Neural cell (in vitro differentiated cells): ENCODE measurements at regions not wholly inside any gene's neighbourhood (a gene's known extent, or its start where the extent isn't known, plus 50 kb on each side); places are given as distances from the start of the nearest gene placed in this dataset.
"Not testable (repeated sequence)": the region's sequence is repeated elsewhere in the genome, so short reads cannot be mapped to it uniquely, and the experiment has no call there.

Experiments
- H2AFZ ChIP-seq: fragments of 200-600, 300-800 bp; sonication (generic), shearing (Covaris generic); 2 replicates; pipeline ENCODE4 v1.6.0; 2014; ENCODE audit warnings: low read depth, mild to moderate bottlenecking, antibody characterized with exemption, low read length, moderate library complexity
- H3F3A ChIP-seq: fragments of 200-600 bp; shearing (Covaris generic); 2 replicates; pipeline ENCODE4 v1.6.1; 2016; ENCODE audit warnings: mild to moderate bottlenecking, moderate library complexity, mixed read lengths, antibody characterized with exemption, low read length; ENCODE audit not compliant: insufficient read depth, poor library complexity, severe bottlenecking
- H3K27ac ChIP-seq: fragments of 200-600, 300-800 bp; sonication (generic), shearing (Covaris generic); 2 replicates; pipeline ENCODE4 v1.5.1; 2014; ENCODE audit warnings: mild to moderate bottlenecking, low read length, moderate library complexity
- H3K27me3 ChIP-seq: fragments of 300-800, 200-600 bp; sonication (generic), shearing (Covaris generic); 2 replicates; pipeline ENCODE4 v1.6.0; 2014; ENCODE audit warnings: mild to moderate bottlenecking, low read depth, low read length, moderate library complexity; ENCODE audit not compliant: insufficient read depth
- H3K36me3 ChIP-seq: fragments of 300-800, 200-600 bp; sonication (generic), shearing (Covaris generic); 2 replicates; pipeline ENCODE4 v1.5.1; 2014; ENCODE audit warnings: mild to moderate bottlenecking, antibody characterized with exemption, low read length, moderate library complexity; ENCODE audit not compliant: insufficient read depth
- H3K4me2 ChIP-seq: fragments of 300-800, 200-600 bp; sonication (generic), shearing (Covaris generic); 2 replicates; pipeline ENCODE4 v1.6.0; 2014; ENCODE audit warnings: mild to moderate bottlenecking, low read length
- H3K4me3 ChIP-seq: fragments of 300-800, 200-600 bp; sonication (generic), shearing (Covaris generic); 2 replicates; pipeline ENCODE4 v1.5.1; 2014; ENCODE audit warnings: mild to moderate bottlenecking, low read length, moderate library complexity
- H3K79me2 ChIP-seq: fragments of 200-600 bp; shearing (Covaris generic); replicated peaks from 2 replicates; pipeline ENCODE4 v1.6.0; 2014; ENCODE audit warnings: mild to moderate bottlenecking, low read length, moderate library complexity; ENCODE audit not compliant: insufficient read depth
- H3K9ac ChIP-seq: fragments of 300-800, 200-600 bp; sonication (generic), shearing (Covaris generic); 2 replicates; pipeline ENCODE4 v1.6.1; 2016; ENCODE audit warnings: mild to moderate bottlenecking, low read length, mixed read lengths
- H3K9me2 ChIP-seq: fragments of 200-600 bp; shearing (Covaris generic); 2 replicates; pipeline ENCODE4 v1.6.1; 2016; ENCODE audit warnings: mild to moderate bottlenecking, low read length, mixed read lengths; ENCODE audit not compliant: insufficient read depth
- H3K9me3 ChIP-seq: fragments of 200-600, 300-800 bp; sonication (generic), shearing (Covaris generic); 2 replicates; pipeline ENCODE4 v1.6.1; 2016; ENCODE audit warnings: mild to moderate bottlenecking, mixed run types, low read length, moderate library complexity, mixed read lengths
- H4K20me1 ChIP-seq: fragments of 200-600 bp; shearing (Covaris generic); 2 replicates; pipeline ENCODE4 v1.6.1; 2016; ENCODE audit warnings: mild to moderate bottlenecking, mixed run types; ENCODE audit not compliant: insufficient read depth
- CTCF ChIP-seq: fragments of 450-650 bp; IDR thresholded peaks from 2 replicates; pipeline ENCODE4 v1.5.1; 2014; ENCODE audit warnings: antibody characterized with exemption, mild to moderate bottlenecking, moderate library complexity; ENCODE audit not compliant: poor library complexity, severe bottlenecking
- EP300 ChIP-seq: fragments of 450-650 bp; conservative IDR thresholded peaks from 2 replicates; pipeline ENCODE4 v1.6.1; 2014; ENCODE audit warnings: antibody characterized with exemption, mild to moderate bottlenecking, moderate library complexity; ENCODE audit not compliant: poor library complexity, severe bottlenecking
- POLR2AphosphoS5 ChIP-seq: IDR thresholded peaks from 2 replicates; pipeline ENCODE4 v1.6.1; 2012
- REST ChIP-seq: IDR thresholded peaks from 2 replicates; pipeline ENCODE4 v1.6.1; 2012; ENCODE audit warnings: borderline replicate concordance
- SMC3 ChIP-seq: fragments of 450-650 bp; conservative IDR thresholded peaks from 2 replicates; pipeline ENCODE4 v1.6.1; 2014; ENCODE audit warnings: antibody characterized with exemption, mild to moderate bottlenecking, moderate library complexity; ENCODE audit not compliant: poor library complexity

- Histone ChIP-seq H2AFZ (no peak overlapping the region), H3K36me3 (no peaks in the 10 kb centered on the region), H3K9ac (no peak overlapping the region), H3K27ac (no peak overlapping the region), H3K9me3 (no peaks in the 10 kb centered on the region), H4K20me1 (no peaks in the 10 kb centered on the region), H3K79me2 (no peaks in the 10 kb centered on the region), H3K4me3 (no peak overlapping the region), H3K27me3 (no peaks in the 10 kb centered on the region), H3K4me2 (no peak overlapping the region), H3K9me2 (no peaks in the 10 kb centered on the region), H3F3A (no peaks in the 10 kb centered on the region)
- no peak for TF ChIP-seq POLR2AphosphoS5
Observed at GRCh38 chr4:154158361-154159155, 333.0 kb downstream of the DCHS2 start.

- no peak overlapping the region for H3K4me2 ChIP-seq
- H3K9me3 ChIP-seq, result no peaks in the 10 kb centered on the region
- no peak overlapping the region for H3K9ac ChIP-seq
- H3K27ac ChIP-seq, result no peak overlapping the region
- H3K27me3 ChIP-seq, result no peaks in the 10 kb centered on the region
- H3K4me3 ChIP-seq, result no peak overlapping the region
- no peaks in the 10 kb centered on the region for H3F3A ChIP-seq
- H3K36me3 ChIP-seq, result no peaks in the 10 kb centered on the region
- H3K79me2 ChIP-seq, result no peaks in the 10 kb centered on the region
- no peak overlapping the region for H2AFZ ChIP-seq
- TF ChIP-seq CTCF (no peak), REST (no peak), EP300 (no peak), SMC3 (no peak), POLR2AphosphoS5 (no peak)
- no peaks in the 10 kb centered on the region for H3K9me2 ChIP-seq
- no peaks in the 10 kb centered on the region for H4K20me1 ChIP-seq
Observed at GRCh38 chr4:154152546-154152945, 339.1 kb downstream of the DCHS2 start.

- not testable (repeated sequence) for H4K20me1 ChIP-seq, H3K27me3 ChIP-seq, H3K9me2 ChIP-seq, H3K36me3 ChIP-seq, H3K27ac ChIP-seq, H3K9ac ChIP-seq, H3K4me3 ChIP-seq, H3K4me2 ChIP-seq, H3F3A ChIP-seq, H2AFZ ChIP-seq, H3K9me3 ChIP-seq, H3K79me2 ChIP-seq
Observed at GRCh38 chr4:154149236-154149635, 342.4 kb downstream of the DCHS2 start.
